HG03457 (cell line): ENCODE measurements at regions not wholly inside any gene's neighbourhood (a gene's known extent, or its start where the extent isn't known, plus 50 kb on each side); places are given as distances from the start of the nearest gene placed in this dataset.

ENCODE experiments used
- ATAC-seq: cut with Tn5 transposase; IDR thresholded peaks from one replicate; pipeline ENCODE4 v1.9.1; 2021; ENCODE audit warnings: moderate number of reproducible peaks; ENCODE audit not compliant: unreplicated experiment

GRCh38 chr18:21991886-21992285 is 177.5 kb upstream of the GATA6 start:
- ATAC-seq, result no peak

DNA sequence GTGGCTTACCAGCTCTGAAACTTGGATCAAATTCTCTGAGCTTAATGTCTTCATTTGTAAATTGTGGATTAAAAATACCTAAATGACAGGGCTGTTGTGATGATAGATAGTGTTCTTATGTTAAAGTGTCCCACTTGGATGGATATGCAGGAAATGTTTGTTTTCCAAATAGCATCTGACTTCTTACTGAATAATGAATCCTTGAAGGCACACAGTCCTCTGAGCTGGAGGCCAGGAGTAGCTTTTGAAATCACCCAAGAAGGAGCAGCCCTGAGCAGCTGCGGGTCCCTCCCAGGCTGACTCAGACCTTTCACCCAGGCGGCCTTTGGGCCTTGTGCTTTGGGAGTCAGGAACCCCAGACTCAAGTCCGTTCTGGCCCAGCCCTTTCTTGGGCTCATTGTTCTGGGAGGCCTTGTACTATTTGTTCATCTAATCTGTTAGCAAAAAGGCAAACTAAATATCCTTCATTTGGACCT is 173.0 kb upstream of the GATA6 start:
- no peak for ATAC-seq

DNA sequence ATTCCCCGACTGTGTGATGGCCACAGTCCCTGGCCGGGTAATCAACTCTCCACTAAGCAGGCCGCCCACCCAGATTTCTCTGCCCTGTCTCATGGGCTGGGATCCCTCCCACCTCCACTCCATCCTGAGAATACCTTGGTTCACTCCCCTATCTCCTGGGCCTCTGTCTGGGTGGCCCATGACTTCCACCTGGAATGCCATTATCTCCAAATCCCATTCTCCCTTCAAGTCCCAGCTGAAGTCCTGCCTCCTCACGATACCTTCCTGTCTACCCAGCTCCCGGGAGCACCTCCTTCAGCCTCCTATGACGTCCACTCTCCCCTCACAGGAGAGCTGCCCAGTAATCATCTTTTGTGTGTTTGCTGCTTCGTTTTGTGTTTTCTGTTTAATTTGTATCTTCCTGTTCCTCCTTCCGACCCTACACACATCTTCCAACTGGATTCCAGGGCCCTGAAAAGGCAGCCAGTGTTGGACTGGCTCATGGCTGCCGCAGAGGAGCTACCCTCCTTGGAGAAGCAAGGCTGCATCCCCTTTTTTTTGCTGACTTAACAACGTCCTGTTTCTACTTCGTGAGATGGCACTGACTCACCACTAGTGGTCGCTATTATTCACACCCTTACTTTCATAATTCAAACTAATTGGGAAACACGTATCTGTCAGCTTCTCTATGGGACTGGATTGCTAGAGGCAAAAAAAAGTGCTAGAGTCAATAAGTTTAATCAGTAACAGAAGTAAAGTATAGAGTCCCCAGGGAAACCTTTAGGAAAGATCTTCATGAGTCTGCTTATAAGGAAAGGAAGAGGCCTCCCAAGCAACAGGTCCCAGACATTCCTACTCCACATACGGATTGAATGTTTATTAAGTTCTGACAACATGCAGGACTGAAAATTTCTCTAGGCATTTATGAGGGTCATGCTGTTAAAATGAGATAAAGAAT is 171.9 kb upstream of the GATA6 start:
- no peak for ATAC-seq

- ATAC-seq, result no peak
These were observed 170.9 kb upstream of the GATA6 start for GRCh38 chr18:21998486-21998885.

DNA sequence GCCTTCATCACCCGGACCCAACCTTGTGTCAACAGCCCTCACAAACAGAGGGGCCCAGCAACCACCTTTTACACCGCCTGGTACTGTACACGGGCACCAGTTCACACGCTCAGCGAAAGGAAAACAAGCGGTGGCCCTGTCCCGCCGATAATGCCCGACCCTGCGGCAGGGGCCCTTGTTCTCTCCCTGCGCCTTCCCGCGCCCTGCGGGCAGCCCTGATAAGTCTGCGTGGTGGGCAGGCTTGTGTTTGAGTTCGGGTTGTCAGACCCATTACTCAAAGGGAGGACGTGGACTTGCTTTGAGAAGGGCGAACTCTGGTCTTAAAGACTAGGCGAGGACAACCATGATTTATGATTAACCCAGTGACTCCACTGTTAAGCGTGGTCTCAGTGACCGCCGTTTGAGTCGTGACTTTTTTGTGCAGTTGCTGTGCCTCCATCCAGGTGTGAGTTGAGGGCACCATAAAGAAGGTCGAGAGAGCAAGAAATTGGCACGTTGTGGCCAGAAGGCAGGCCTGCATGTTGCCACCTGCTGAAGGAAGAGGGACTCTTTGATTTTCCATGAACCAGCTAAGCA is 167.4 kb upstream of the GATA6 start:
- ATAC-seq, result no peak

- no peak for ATAC-seq
These were observed 164.1 kb upstream of the GATA6 start for GRCh38 chr18:22005191-22005841.

DNA sequence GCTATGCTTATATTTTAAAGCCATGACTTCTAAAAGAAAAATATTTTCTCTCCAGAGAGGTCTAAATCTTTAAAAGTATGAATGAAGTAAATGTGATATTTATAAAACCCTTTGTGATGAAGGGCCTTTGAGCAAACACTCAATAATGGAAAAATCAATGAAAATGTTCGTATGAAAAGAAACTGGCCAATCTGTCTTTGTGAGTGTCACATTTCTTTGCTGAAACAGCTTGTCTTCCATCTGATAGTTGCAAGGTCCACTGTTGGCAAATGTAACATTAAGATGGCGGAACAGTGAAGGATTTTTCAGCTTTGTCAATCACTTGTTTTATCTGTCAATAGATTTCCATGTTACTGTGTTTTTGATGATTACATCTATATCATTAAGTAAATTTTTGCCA is 162.9 kb upstream of the GATA6 start:
- ATAC-seq, result no peak

GRCh38 chr18:22009242-22009641 is 160.1 kb upstream of the GATA6 start:
- no peak for ATAC-seq

DNA sequence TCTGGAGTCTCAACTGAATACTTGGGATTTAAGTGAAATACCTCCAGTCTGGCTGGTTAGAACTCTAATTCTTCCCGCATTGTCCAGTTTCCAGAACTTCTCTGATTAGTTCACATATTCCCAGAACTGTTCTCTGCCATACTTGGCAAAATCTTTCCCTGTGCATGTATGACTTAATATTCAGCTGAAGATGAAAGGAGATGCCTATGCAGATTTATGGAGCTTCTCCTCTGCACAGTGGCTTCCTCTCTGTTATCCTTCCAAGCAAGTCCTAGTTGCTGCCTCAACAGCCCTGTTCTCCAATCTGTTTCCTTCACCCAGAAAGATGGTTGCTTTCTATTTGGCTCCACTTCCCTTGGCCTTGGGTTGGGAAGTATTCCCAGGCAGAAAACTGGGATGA is 155.4 kb upstream of the GATA6 start:
- ATAC-seq, result no peak

- no peak for ATAC-seq
These were observed 154.2 kb upstream of the GATA6 start for GRCh38 chr18:22015156-22015555.

DNA sequence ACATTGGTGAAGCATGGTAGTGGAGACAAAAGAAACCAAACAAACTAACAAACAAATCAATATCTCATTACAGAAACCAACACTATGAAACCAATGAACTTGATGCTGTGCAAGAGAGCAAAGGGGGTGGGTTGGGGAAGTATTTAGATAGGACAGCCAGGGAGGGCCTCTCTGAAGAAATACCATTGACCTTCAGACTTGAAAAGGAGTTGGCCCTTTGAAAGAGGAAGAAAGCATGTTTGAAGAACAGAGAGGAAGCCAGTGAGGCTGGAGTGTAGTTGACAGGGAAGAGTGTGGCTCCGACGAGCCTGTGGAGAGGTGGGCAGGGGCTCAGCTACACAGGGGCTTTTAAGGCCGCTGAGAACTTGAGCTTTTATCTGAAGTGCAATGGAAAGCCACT is 151.0 kb upstream of the GATA6 start:
- ATAC-seq, result no peak

GRCh38 chr18:22019193-22019592 is 150.2 kb upstream of the GATA6 start:
- ATAC-seq, result no peak

DNA sequence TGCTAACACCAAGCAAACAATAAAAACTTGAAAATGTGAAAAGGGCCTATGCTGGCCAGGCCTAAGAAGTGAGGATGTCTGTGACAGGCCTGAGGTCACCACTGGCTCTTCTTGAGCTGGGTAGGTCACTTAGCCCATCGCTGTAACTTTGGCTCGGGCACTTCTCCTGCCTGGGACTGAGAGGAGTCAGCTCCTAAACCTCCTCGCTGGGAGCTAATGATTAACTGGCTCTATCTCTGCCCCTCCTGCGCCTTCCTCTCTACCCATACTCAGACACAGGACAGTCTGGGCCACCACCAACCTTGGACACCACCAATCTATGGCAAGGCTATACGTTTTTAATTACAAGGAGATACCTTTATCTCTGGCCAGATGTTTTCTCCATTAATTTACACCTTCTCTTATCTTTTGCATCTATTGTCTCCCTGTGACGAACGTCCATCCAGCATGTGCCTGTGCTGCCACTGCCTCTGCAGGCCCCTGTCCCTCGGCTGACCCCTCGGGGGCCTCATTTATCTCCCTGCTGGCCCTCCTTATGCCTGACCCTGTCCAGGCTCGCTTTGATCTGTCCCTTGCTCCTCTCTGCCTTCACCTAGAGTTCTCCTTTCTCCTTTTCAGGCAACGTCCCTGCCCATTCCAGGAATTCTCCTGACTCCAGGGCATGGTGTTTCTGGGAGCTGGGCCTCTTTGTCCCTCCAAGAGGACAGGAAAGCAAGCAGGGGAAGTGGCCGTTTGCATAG is 149.1 kb upstream of the GATA6 start:
- ATAC-seq, result no peak

DNA sequence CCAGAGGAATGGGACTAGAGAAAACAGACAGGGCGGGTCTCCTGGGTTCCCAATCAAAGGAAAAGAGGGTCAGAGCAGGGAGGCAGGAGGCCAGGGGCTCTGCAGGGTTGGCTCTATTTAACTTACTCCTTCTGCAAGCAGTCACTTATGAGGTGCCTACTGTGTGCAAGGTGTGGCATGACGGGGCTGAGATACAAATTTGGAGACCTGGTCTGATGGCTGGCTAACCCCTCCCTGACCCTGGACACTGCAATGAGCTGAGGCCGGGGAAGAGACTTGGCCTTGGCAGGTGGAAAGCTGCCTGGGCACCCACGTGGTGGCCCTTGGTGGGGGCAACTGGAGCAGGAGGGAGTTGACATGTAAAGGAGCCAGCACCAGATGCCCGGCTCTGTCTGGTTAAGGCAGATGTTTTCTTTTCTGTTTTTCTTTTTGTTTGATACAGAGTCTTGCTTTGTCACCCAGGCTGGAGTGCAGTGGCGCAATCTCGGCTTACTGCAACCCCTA is 148.5 kb upstream of the GATA6 start:
- ATAC-seq, result no peak

- no peak for ATAC-seq
These were observed 147.7 kb upstream of the GATA6 start for GRCh38 chr18:22021701-22022100.

- no peak for ATAC-seq
These were observed 144.5 kb upstream of the GATA6 start for GRCh38 chr18:22024924-22025323.

DNA sequence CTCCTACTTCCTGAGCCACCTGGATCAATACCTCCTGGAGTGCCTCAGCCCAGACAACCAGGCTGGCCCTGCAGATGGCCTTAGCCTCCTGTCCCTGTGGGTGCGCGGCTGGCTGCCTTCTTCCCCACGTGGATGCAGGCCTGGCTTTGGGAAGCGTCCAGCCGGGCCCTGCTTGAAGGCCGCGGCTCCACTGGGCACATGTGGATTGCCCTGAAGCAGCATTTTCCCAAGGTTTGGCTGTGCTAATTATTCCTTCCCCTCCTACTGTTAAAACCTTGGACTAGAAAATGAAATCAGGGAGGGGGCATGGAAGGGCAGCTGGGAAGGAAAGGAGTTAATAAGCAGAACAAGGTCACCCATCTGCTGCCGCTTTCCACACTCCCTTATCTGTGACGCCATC is 143.0 kb upstream of the GATA6 start:
- ATAC-seq, result no peak

GRCh38 chr18:22026889-22027288 is 142.5 kb upstream of the GATA6 start:
- no peak for ATAC-seq

GRCh38 chr18:22031611-22032010 is 137.8 kb upstream of the GATA6 start:
- ATAC-seq, result no peak

GRCh38 chr18:22032392-22032961 is 136.9 kb upstream of the GATA6 start:
- ATAC-seq, result no peak

DNA sequence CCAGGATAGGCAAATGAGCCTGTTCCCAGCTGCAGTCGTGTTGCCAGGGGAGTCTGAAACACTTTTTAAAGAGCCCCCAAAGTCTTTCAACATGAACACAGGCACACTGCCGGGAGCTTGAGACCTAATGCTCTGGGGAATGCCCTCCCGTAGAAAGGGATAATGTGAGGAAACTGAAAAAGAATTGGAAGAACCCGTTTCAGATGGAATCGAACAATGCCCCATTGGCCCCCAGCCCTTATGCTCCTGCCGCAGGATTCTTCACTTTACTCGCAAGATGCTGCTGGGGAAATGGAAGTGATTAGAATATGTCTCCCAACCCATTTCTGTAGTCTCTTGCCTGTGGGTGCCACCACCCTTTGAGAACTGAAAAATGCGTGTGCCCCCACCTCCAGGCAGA is 136.3 kb upstream of the GATA6 start:
- no peak for ATAC-seq
